NCI-H82 treated with DMSO at 0.1 percent for 48 hours (cell line): ENCODE measurements at regions not wholly inside any gene's neighbourhood (a gene's known extent, or its start where the extent isn't known, plus 50 kb on each side); places are given as distances from the start of the nearest gene placed in this dataset.

Source experiments
- DNase-seq: peaks from one replicate; lab custom pipeline; 2025; ENCODE audit not compliant: unreplicated experiment; lab: John Stamatoyannopoulos, UW

GRCh38 chr2:144695657-144696056, 175.7 kb upstream of the ZEB2 start:
- DNase-seq: no peak

DNA sequence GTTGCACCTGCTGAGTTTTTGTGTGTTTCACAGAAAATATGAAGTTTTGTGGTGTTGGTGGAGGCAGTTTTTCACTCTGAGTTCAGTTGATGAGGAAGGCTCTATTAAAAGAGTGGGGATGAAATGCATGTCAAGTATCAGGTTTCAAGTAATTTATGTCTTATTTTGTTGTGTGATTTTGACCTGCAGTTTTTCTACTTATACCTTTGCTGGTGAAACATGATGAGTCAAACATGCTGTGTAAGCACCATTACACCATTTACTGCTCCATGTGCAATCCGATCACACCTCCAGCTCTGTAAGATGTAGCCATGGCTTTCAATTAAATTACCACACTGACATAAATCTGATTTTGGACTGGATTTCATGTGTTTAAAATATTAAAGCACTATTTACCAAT, 174.5 kb upstream of the ZEB2 start:
- DNase-seq: no peak

DNA sequence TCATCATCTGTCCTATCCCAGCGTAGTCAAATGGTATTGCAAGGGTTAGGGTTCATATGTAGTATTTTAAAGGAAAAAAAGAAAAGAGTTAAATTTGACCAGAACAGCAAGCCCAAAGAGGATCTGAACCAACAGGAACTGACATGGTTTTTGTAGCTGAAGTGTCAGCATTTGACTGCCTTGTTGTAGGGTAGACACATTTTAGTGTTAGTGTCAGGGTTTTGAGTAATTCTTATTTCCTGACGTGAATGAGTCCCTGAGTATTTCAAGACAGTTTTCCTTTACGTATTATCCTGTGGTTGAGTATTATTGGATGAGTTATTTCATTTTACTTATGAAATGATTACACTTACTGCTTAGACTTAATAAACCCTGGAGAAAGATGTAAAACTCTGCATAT, 173.3 kb upstream of the ZEB2 start:
- DNase-seq: no peak

DNA sequence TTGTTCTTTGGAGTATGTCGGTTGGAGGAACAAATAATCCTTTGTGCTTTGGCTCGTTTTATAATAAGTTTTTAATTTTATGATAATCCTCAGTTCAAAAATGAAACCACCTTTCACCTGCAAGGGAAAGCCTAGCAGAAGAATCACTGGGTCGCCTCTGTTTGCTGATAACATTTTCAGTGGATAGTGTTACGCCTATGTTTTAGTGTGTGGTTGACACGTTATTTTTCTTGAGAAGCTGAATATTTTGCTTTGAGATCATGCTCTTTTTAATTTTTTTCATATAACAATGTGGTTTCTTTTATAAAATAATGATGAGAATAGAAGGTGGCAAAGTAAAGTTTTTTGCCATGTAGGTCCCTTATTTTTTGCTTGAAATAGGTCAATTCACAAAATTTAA, 172.7 kb upstream of the ZEB2 start:
- DNase-seq: no peak

- no peak for DNase-seq
Observed at GRCh38 chr2:144690771-144691170, 170.9 kb upstream of the ZEB2 start.

DNA sequence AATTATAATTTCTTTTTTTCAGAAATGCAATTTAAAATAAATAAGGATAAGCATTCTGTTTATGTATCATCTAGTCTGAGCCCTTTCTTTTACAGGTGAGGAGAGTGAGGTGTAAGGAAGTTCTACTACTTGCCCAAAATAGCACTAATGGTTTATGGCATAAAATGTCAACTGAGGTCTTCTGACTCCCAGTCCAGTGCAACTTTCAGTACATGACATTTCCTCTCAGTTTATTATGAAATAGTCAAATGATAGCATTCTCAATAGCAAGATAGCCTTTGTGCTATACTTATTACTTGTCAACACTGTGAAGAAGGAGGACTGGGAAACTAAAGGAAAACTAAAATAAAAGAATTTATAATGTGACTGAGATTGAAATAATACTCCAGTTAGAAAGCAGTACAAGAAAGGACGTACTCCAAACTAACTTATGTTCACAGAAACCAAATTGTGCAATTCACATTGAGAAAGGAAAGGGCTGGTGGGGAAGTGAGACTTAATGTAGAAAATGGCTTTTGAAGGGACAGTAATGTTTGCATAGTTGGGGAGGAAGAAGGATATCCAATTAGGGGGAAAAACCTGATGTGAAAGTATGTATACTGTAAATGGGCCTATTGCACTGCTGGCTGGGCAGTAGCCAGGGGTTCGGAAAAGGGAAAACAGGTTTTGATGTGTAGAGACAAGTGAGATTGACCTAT, 166.7 kb upstream of the ZEB2 start:
- DNase-seq: no peak

GRCh38 chr2:144683966-144684365, 164.0 kb upstream of the ZEB2 start:
- no peak for DNase-seq

DNA sequence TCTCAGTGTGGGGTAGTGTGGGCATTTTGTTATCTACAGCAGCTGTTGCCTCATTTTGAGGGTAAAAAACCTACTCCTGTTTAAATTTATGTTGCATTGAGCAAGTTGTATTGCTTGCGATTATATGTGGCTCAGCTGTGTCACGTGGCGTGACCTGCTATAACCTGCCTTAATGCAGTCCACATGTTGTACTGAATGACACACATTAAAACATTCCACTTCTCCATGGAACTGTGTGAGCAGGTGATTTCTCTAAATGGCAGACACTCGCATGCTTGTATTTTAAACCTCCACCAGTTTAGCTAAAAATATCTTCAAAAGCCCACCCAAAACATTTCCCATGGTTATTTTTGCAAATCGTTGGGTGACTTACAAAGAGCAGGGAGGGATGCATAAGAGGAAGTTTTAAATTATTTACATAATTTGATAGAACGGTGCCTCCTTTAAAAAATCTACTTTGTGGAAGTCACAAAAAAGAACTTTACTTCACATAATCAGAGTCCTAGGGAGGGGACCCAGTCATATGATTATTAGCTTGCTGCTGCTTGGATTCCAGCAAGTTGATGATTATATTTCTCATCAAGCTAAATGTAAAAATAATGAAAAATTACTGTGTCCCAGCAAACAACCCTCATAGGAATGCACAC, 163.3 kb upstream of the ZEB2 start:
- DNase-seq: no peak

- no peak for DNase-seq
Observed at GRCh38 chr2:144682248-144682647, 162.3 kb upstream of the ZEB2 start.

GRCh38 chr2:144681389-144681788, 161.5 kb upstream of the ZEB2 start:
- no peak for DNase-seq

- no peak for DNase-seq
Observed at GRCh38 chr2:144679942-144680341, 160.0 kb upstream of the ZEB2 start.

DNA sequence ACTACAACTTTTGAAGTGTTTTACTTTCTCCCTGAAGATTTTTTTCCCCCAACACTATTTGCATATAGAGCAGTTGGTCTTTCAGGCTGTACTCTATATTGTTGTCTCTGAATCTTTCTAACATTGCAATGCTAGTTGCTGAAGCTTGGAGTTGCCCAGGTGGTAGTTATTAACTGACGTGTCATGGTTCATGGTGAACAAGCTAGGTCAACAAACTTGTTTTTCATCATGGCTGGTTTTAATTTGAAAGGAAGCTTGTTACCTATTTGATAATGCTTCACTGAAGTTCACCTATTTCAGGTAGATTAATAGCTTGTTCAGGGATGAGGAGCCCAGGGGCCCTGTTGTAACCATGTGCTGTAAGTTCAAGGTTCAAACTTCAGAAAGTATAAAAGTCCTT, 158.8 kb upstream of the ZEB2 start:
- DNase-seq: no peak

- DNase-seq: no peak
Observed at GRCh38 chr2:144675731-144676130, 155.8 kb upstream of the ZEB2 start.

GRCh38 chr2:144675331-144675730, 155.4 kb upstream of the ZEB2 start:
- DNase-seq: no peak

- no peak for DNase-seq
Observed at GRCh38 chr2:144674071-144674470, 154.2 kb upstream of the ZEB2 start.

DNA sequence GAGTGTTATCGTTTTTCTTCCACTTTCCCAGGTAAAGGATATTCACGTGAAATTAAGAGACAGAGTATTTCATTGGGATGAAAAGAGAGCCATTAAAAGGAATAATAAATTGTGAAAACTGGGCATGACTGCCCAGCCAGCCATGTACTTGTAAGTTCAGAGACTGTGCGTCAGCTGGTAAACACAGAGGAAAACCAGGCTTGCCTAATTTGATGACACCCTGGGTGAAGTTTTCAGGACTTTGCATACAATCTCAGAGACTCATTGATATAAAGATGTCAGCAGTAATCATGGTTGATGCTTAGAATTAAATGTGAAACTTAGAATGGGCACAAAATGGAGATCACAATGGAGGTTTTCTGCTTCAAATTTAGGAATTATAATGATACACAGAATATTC, 153.5 kb upstream of the ZEB2 start:
- DNase-seq: no peak

DNA sequence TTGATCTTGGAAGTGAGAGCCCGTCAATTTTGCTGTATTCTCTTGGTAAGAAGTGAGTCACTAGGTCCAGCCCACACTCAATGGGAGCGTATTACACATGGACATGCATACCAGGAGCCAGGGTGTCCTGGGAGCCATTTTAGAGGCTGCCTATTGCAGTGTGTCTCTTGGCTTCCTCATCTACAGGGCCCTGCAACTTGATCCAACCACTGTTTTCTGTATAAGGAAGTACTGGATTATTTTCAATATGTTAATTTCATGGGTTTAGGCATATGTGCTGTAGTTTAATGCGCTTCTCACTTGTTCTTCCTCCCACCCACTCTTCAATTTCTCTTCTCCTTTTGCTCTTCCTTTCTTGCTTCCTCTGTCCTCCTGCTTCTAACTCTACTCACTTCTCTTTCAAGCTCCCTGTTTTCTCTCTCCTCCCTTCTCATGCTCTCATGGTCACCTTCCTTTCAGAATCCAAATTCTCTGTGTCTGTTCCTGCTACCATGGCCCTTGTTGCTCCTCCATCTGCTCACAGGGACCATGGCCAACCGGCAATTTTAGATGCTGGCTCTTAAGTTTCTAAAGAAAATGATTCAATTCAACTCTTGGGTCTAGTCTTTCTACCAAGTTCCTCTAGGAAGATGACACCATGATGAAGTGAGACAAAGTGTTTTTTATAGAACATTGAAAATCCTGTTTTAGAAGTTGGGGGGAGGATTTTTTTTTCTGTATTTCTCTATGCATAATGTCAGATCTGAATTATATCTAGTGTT, 152.0 kb upstream of the ZEB2 start:
- no peak for DNase-seq

GRCh38 chr2:144670738-144671137, 150.8 kb upstream of the ZEB2 start:
- DNase-seq: no peak

GRCh38 chr2:144670080-144670479, 150.2 kb upstream of the ZEB2 start:
- no peak for DNase-seq

DNA sequence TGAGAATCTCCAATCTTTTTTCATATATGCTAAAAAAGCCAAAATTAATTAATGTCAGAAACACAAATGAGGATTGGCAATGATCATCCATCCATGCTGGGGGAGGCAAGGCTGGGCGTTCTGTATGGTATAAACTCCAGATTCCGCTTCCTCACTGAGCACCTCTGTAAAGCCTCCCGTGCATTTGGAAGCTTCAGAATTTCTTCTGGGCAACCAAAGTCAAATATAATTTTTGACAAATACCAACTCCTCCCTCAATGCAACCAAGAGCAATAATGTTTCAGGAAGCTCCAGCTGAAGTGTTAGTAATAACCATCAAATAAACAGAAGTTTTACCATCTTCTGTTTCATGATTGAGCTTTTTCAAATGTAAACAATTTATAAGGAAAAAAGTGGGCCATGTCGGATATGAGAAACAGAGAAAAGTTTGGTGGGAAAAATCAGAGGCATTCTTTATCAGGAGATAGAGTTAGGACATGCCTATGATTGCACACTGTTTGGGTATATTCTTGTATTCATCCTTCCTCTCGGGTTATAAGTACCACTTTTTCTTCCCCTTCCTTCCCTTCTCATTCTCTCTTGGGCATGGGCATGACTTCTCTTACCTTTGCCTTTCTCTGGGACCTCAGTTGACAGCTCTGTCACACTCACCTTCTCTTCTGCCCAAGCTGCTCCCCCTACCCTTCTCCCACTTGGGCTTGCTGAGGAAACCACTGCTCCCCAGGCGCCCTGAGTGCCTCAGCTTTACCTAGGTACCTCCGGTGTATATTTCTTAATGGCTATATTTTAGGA, 149.5 kb upstream of the ZEB2 start:
- DNase-seq: no peak

DNA sequence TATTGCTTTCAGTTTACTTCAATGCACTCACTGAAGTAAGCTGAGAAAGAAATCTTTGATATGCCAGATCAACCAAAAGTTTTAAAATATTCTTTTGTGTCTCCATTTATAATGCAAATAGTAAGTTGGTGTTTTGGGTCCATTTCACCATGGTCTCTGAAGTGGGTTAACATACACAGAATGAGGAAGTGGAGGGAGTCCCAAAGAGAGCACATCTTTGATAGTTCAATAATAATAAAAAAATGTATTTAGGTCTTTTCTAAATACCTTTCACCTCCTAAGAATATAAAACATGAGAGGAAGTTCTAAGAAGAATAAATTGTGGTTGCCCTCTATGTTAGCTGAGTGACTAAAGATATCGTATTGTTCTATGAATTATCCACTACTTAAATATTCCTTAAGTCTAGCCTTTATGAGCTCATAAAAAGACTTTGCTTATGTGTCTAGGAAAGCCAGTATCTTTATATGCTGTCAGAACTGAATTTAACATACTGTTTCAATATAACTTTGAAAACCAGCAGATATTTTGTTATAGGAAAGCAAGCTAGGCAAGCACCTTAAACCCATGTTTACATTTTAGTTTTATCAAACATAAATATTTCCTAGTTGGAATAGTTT, 148.7 kb upstream of the ZEB2 start:
- DNase-seq: no peak
